GM12891 (cell line): ENCODE measurements at regions not wholly inside any gene's neighbourhood (a gene's known extent, or its start where the extent isn't known, plus 50 kb on each side); places are given as distances from the start of the nearest gene placed in this dataset.

Experiments
- DNase-seq: peaks from one replicate; pipeline ENCODE4 v3.0.0; 2011; ENCODE audit warnings: low spot score; ENCODE audit not compliant: insufficient read length
- FAIRE-seq: peaks from 2 replicates; lab custom pipeline; 2011; peaks lifted over from hg19 to GRCh38; lab: Jason Lieb, UNC
- PAX5 ChIP-seq: IDR thresholded peaks from 2 replicates; pipeline ENCODE4 v1.6.1; 2011; ENCODE audit warnings: low read length, moderate library complexity, mild to moderate bottlenecking; ENCODE audit not compliant: insufficient read depth, severe bottlenecking
- POLR2A ChIP-seq: IDR thresholded peaks from 2 replicates; pipeline ENCODE4 v1.6.1; 2011; ENCODE audit warnings: low read depth, low read length, control low read depth
- POLR2AphosphoS5 ChIP-seq: IDR thresholded peaks from 2 replicates; pipeline ENCODE4 v1.6.1; 2011; ENCODE audit warnings: low read depth, low read length, control low read depth
- POU2F2 ChIP-seq: IDR thresholded peaks from 2 replicates; pipeline ENCODE4 v1.6.1; 2011; ENCODE audit warnings: low read depth, mild to moderate bottlenecking, control low read depth, low read length, moderate library complexity
- SPI1 ChIP-seq: IDR thresholded peaks from 2 replicates; pipeline ENCODE4 v1.6.1; 2011; ENCODE audit warnings: low read depth, low read length, control low read depth
- TAF1 ChIP-seq: IDR thresholded peaks from 2 replicates; pipeline ENCODE4 v1.6.1; 2011; ENCODE audit warnings: low read depth, low read length, control low read depth

- no peak for DNase-seq
- TF ChIP-seq POU2F2 = no peak
- no peak for TF ChIP-seq SPI1
- no peak for TF ChIP-seq POLR2A
- no peak for TF ChIP-seq TAF1
- no peak for TF ChIP-seq POLR2AphosphoS5
- TF ChIP-seq PAX5 = no peak
- FAIRE-seq = no peak
Measured at GRCh38 chr14:104504172-104504735, 75.3 kb upstream of the C14orf180 start.

GRCh38 chr14:104505085-104506074, 74.2 kb upstream of the C14orf180 start:
- no peak for FAIRE-seq
- TF ChIP-seq POU2F2 (no peak), POLR2AphosphoS5 (no peak), SPI1 (no peak), POLR2A (no peak), PAX5 (no peak), TAF1 (no peak)
- no peak for DNase-seq

DNA sequence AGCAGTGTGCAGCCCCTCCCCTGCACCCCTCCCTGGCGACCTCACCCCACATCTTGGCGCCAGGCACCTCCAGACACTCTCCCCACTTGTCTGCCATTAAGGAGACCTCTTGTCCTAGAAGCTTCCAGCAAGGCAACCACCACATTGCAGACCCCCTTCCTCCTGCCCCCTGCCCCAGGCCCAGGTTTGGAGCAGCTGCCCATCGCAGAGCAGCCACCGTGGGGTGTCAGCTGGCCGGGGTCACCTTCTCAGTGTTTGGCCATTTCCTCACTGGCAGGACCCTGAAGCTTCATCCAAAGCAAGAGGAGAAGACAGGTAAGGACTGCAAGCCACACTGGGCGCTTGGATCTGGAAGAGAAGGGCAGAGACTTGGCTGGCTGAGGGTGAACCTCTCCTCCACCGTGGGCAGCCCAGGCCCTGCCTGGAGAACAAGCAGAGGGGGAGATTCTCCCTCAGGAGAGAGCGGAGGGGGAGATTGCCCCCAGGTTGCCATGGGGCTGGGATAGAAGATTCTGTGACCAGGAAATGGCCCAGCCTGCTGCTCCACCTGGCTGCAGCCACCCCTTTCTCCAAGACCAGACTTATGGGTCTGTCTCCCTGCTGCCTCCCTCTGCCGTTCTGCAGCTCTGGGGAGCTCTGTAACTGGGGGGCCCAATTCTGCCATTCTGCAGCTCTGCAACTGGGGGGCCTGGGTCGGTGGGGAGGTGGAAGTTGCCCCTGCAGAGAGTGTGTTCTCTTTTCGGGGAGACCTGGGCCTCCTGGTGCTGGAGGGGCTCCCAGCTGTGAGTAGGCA, 72.9 kb upstream of the C14orf180 start:
- TF ChIP-seq TAF1 (no peak), POU2F2 (no peak), SPI1 (no peak), POLR2AphosphoS5 (no peak), PAX5 (no peak), POLR2A (no peak)
- FAIRE-seq (no peak), DNase-seq (no peak)

DNA sequence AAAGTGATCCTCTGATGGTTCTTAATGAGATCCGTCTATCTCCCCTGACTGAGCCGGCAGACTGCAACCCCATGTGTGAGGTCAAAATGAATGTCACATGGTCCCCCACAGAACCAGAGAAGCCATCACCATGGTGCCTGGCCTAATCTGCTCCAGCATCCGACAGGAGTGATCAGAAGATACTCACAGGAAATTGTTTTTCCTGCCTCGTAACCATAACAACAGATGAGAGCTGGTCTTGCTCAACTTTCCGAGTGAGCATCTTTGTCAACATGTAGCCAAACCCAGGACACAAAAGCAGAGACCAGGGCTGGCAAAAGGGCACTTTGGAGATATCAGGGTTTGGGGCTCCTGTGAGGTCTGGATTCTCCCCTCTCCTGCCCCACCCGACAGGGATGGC, 72.1 kb upstream of the C14orf180 start:
- TF ChIP-seq TAF1 (no peak), POLR2A (no peak), PAX5 (no peak), POU2F2 (no peak), POLR2AphosphoS5 (no peak), SPI1 (no peak)
- DNase-seq (no peak), FAIRE-seq (no peak)

- no peak for TF ChIP-seq PAX5
- TF ChIP-seq TAF1 = no peak
- no peak for TF ChIP-seq POLR2A
- TF ChIP-seq SPI1 = no peak
- TF ChIP-seq POU2F2 = no peak
- no peak for TF ChIP-seq POLR2AphosphoS5
- FAIRE-seq (no peak), DNase-seq (no peak)
Measured at GRCh38 chr14:104509673-104510072, 69.9 kb upstream of the C14orf180 start.

- FAIRE-seq (no peak), DNase-seq (no peak)
- no peak for TF ChIP-seq POLR2A
- no peak for TF ChIP-seq POU2F2
- no peak for TF ChIP-seq SPI1
- TF ChIP-seq TAF1 = no peak
- TF ChIP-seq PAX5 = no peak
- no peak for TF ChIP-seq POLR2AphosphoS5
Measured at GRCh38 chr14:104510216-104510615, 69.3 kb upstream of the C14orf180 start.

DNA sequence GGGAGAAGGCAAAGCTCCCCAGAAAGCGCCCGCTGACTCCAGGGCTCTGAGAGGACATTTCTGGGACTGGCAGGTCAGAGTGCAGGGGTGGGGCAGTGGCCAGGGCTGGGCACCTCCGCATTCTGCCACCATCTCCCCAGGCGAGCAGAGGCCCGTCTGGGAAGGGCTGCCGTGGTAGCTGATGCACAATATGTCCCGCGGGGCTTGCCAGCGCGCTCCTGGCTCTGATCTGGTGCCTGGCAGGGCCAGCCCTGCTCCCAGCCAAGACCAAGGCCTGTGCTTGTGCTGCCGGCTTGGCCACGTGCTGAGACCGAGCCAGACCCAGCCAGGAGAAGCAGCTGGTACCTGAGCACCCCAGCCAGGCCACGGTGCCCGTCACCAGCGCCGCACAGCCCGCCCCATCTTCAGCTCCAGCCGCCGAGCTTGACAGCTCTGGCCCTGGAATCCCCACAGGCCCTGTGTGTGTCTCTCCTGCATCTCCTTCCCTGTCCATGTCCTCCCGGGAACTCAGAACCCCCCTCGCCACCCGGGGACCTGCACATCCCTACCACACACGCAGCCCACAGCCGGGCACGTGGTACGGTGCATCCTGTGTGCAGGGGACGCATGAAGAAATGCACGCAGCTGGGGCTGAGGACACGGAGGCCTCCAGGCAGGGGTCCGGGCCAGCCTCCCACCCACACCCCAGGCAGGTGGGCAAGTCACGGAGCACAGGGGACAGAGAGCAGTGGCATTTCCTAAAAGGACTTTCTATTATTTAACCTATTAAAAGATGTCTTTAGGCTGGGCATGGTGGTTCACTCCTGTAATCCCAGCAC, 68.6 kb upstream of the C14orf180 start:
- FAIRE-seq = no peak
- TF ChIP-seq SPI1 = no peak
- no peak for TF ChIP-seq TAF1
- TF ChIP-seq POLR2AphosphoS5 = no peak
- TF ChIP-seq POLR2A = no peak
- no peak for TF ChIP-seq POU2F2
- TF ChIP-seq PAX5 = no peak
- no peak for DNase-seq

DNA sequence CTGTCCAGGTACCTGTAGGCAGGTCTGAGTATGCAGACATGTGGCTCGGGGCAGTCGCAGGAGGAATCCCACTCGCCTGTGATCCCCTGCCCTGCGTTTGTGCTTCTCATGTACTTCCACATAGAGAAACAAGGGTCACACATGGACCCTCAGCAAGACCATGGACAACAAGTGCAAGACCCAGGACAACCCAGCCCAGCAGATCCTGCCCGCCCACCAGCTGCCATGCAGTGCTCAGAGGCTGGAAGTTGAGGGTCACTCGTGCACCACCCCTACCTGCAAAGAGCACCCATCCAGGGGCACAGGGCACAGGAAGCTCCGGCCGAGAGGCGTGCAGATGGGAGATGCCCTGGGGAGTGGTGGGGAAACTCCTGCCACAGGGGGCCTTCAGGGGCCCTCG, 67.5 kb upstream of the C14orf180 start:
- FAIRE-seq (no peak), DNase-seq (no peak)
- no peak for TF ChIP-seq POLR2AphosphoS5
- no peak for TF ChIP-seq PAX5
- TF ChIP-seq TAF1 = no peak
- no peak for TF ChIP-seq SPI1
- TF ChIP-seq POU2F2 = no peak
- no peak for TF ChIP-seq POLR2A

- TF ChIP-seq TAF1 (no peak), POLR2A (no peak), POU2F2 (no peak), PAX5 (no peak), POLR2AphosphoS5 (no peak)
- DNase-seq (no peak), FAIRE-seq (no peak)
Measured at GRCh38 chr14:104512771-104513640, 66.6 kb upstream of the C14orf180 start.
